MCF 10A (cell line): ENCODE measurements at regions not wholly inside any gene's neighbourhood (a gene's known extent, or its start where the extent isn't known, plus 50 kb on each side); places are given as distances from the start of the nearest gene placed in this dataset.
"Not testable (repeated sequence)": the region's sequence is repeated elsewhere in the genome, so short reads cannot be mapped to it uniquely, and the experiment has no call there.

Experiments
- BruUV-seq: library from RNA; stranded (reverse); fragments of 400-500 nt; replicated peaks from 2 replicates; lab custom pipeline; 2021; lab: Mats Ljungman, UMichigan
- CTCF ChIA-PET: fragments of 300-600 bp; sonication (Branson Sonifier 250); formaldehyde crosslinking; extraction: SDS; loops from one replicate; lab custom pipeline; 2021; ENCODE audit warnings: antibody characterized with exemption, inconsistent platforms; lab: Yijun Ruan, JAX
- POLR2A ChIA-PET: fragments of 300-600, 350-650 bp; sonication (Branson Sonifier 250); formaldehyde crosslinking; extraction: SDS; loops from one replicate; lab custom pipeline; 2020; ENCODE audit warnings: antibody characterized with exemption, inconsistent platforms; lab: Yijun Ruan, JAX
- DNase-seq: peaks from one replicate; pipeline ENCODE4 v3.0.0-alpha.2; 2018; ENCODE audit not compliant: unreplicated experiment
- H3K27ac Mint-ChIP-seq: one replicate; pipeline ENCODE4 v1.8.0; 2022; ENCODE audit warnings: mild to moderate bottlenecking, low read depth, mixed read lengths; ENCODE audit not compliant: unreplicated experiment
- H3K27me3 Mint-ChIP-seq: one replicate; pipeline ENCODE4 v1.8.0; 2022; ENCODE audit warnings: mixed read lengths; ENCODE audit not compliant: insufficient read depth, unreplicated experiment
- H3K36me3 Mint-ChIP-seq: one replicate; pipeline ENCODE4 v1.8.0; 2022; ENCODE audit warnings: mild to moderate bottlenecking, moderate library complexity, mixed read lengths; ENCODE audit not compliant: insufficient read depth, unreplicated experiment
- H3K4me1 Mint-ChIP-seq: one replicate; pipeline ENCODE4 v1.8.0; 2022; ENCODE audit warnings: mixed read lengths; ENCODE audit not compliant: insufficient read depth, unreplicated experiment
- H3K4me3 Mint-ChIP-seq: one replicate; pipeline ENCODE4 v1.8.0; 2022; ENCODE audit warnings: mild to moderate bottlenecking, moderate library complexity, mixed read lengths; ENCODE audit not compliant: unreplicated experiment
- H3K9me3 Mint-ChIP-seq: one replicate; pipeline ENCODE4 v1.8.0; 2022; ENCODE audit warnings: mixed read lengths; ENCODE audit not compliant: unreplicated experiment
- intact Hi-C: fragments of 100-400 bp; cut with micrococcal nuclease; formaldehyde crosslinking; loops from 2 replicates; pipeline ENCODE4 v1.14.1; 2022
- TF ChIP-seq, protein P1 (sequence below): fragments of 200-600 bp; IDR thresholded peaks from one replicate; pipeline ENCODE4 v1.8.0; 2022; ENCODE audit warnings: antibody characterized with exemption, mild to moderate bottlenecking; ENCODE audit not compliant: unreplicated experiment

DNA sequence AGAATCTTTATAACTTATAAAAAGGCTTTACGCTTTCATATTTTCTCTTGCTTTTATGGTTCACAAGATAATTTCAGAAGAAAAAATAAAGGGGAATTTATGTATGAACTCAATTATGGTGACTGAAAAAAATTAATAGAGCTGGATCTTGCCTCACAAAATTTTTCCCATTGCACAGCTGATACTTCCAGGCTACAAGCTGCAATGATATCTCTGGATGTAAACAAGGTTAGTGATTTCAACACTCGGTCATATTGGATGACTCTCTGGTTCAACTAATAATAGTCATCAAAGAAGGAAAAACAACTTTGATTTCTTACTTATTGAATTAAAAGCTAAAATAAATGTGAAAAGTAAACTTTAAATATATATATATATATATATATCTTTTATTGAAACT is 868.0 kb downstream of the FAT4 start:
- intact Hi-C loops, result no loop called here
- BruUV-seq, result no TSS peak

GRCh38 chr4:126183206-126183605 is 868.5 kb downstream of the FAT4 start:
- ChIA-PET POLR2A (no interaction called here), CTCF (interaction anchor here (0.5 kb wide), 1 partner anchor 509 kb away, joined by 3 read pairs; no protein-coding TSS in a partner anchor)
- TF ChIP-seq, protein P1, sequence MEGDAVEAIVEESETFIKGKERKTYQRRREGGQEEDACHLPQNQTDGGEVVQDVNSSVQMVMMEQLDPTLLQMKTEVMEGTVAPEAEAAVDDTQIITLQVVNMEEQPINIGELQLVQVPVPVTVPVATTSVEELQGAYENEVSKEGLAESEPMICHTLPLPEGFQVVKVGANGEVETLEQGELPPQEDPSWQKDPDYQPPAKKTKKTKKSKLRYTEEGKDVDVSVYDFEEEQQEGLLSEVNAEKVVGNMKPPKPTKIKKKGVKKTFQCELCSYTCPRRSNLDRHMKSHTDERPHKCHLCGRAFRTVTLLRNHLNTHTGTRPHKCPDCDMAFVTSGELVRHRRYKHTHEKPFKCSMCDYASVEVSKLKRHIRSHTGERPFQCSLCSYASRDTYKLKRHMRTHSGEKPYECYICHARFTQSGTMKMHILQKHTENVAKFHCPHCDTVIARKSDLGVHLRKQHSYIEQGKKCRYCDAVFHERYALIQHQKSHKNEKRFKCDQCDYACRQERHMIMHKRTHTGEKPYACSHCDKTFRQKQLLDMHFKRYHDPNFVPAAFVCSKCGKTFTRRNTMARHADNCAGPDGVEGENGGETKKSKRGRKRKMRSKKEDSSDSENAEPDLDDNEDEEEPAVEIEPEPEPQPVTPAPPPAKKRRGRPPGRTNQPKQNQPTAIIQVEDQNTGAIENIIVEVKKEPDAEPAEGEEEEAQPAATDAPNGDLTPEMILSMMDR, result no peak
- H3K27me3 Mint-ChIP-seq, result no peaks in the 10 kb centered on the region
- BruUV-seq, result no TSS peak
- no peaks in the 10 kb centered on the region for H3K4me1 Mint-ChIP-seq
- H3K9me3 Mint-ChIP-seq, result no peaks in the 10 kb centered on the region
- no peak for DNase-seq
- no peak overlapping the region for H3K27ac Mint-ChIP-seq
- intact Hi-C loops, result no loop called here
- no peak overlapping the region for H3K4me3 Mint-ChIP-seq
- H3K36me3 Mint-ChIP-seq, result no peaks in the 10 kb centered on the region

More for the DNA sequence above, 868.0 kb downstream of the FAT4 start:
- H3K9me3 Mint-ChIP-seq, result no peaks in the 10 kb centered on the region
- DNase-seq, result no peak
- ChIA-PET POLR2A (no interaction called here), CTCF (interaction anchor here (0.5 kb wide), 1 partner anchor 508 kb away, joined by 3 read pairs; no protein-coding TSS in a partner anchor)
- TF ChIP-seq, protein P1, result no peak
- H3K27ac Mint-ChIP-seq, result no peak overlapping the region
- no peaks in the 10 kb centered on the region for H3K4me1 Mint-ChIP-seq
- H3K36me3 Mint-ChIP-seq, result no peaks in the 10 kb centered on the region
- H3K27me3 Mint-ChIP-seq, result no peaks in the 10 kb centered on the region
- no peak overlapping the region for H3K4me3 Mint-ChIP-seq

- Mint-ChIP-seq H3K27ac (no peak overlapping the region), H3K36me3 (no peaks in the 10 kb centered on the region), H3K9me3 (peaks cover 7% of the 10 kb centered on the region), H3K4me3 (no peak overlapping the region), H3K27me3 (no peaks in the 10 kb centered on the region), H3K4me1 (no peaks in the 10 kb centered on the region)
- TF ChIP-seq, protein P1, result no peak
- CTCF ChIA-PET, result interaction anchor here (0.6 kb wide), 1 partner anchor 15 kb away, joined by 4 read pairs; no protein-coding TSS in a partner anchor
- POLR2A ChIA-PET, result no interaction called here
- intact Hi-C loops, result no loop called here
- DNase-seq, result no peak
- no TSS peak for BruUV-seq
Measured at GRCh38 chr4:126191536-126191935, 876.8 kb downstream of the FAT4 start.

DNA sequence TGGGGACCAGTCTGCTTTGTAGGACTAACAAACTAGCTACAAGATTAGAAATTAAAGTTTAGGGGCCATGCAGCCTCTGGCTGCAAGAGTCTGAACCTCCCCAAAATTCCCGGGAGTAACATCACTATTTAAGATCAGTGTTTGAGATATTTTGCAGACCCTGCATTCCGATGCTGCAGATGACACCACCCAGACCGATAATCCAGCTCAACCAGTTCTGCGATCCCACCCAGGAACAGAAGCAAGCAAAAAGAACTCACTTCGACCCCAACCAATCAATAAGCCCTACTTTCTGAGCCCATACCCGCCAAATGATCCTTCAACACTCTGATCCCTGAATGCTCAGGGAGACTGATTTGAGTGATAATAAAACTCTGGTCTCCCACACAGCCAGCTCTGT is 877.8 kb downstream of the FAT4 start:
- no peaks in the 10 kb centered on the region for H3K4me1 Mint-ChIP-seq

GRCh38 chr4:126201251-126202138 is 886.7 kb downstream of the FAT4 start:
- BruUV-seq, H3K9me3 Mint-ChIP-seq, H3K27me3 Mint-ChIP-seq, H3K36me3 Mint-ChIP-seq, H3K27ac Mint-ChIP-seq, intact Hi-C loops, H3K4me1 Mint-ChIP-seq, DNase-seq, H3K4me3 Mint-ChIP-seq, POLR2A ChIA-PET: not testable (repeated sequence)
- CTCF ChIA-PET, result interaction anchor here (0.6 kb wide), 2 partner anchors 131 to 360 kb away, joined by 3 read pairs; no protein-coding TSS in a partner anchor

More for the DNA sequence above, 877.8 kb downstream of the FAT4 start:
- TF ChIP-seq, protein P1, result no peak
- Mint-ChIP-seq H3K9me3 (peaks cover 7% of the 10 kb centered on the region), H3K36me3 (no peaks in the 10 kb centered on the region), H3K4me3 (no peak overlapping the region), H3K27ac (no peak overlapping the region), H3K27me3 (no peaks in the 10 kb centered on the region)
- no TSS peak for BruUV-seq
- intact Hi-C loops, result no loop called here
- ChIA-PET POLR2A (no interaction called here), CTCF (no interaction called here)
- no peak for DNase-seq
